GM18507 (cell line): ENCODE measurements at regions not wholly inside any gene's neighbourhood (a gene's known extent, or its start where the extent isn't known, plus 50 kb on each side); places are given as distances from the start of the nearest gene placed in this dataset.
A peak's percentile ranks its signal among the peaks of the same experiment; 100 is the strongest.
"Not testable (repeated sequence)": the region's sequence is repeated elsewhere in the genome, so short reads cannot be mapped to it uniquely, and the experiment has no call there.

ENCODE experiments used
- DNase-seq: peaks from one replicate; pipeline ENCODE4 v3.0.0; 2011; ENCODE audit warnings: low read depth; ENCODE audit not compliant: insufficient read length; ENCODE audit errors: extremely low spot score
- FAIRE-seq: peaks from 2 replicates; lab custom pipeline; 2011; peaks lifted over from hg19 to GRCh38; lab: Jason Lieb, UNC

DNA sequence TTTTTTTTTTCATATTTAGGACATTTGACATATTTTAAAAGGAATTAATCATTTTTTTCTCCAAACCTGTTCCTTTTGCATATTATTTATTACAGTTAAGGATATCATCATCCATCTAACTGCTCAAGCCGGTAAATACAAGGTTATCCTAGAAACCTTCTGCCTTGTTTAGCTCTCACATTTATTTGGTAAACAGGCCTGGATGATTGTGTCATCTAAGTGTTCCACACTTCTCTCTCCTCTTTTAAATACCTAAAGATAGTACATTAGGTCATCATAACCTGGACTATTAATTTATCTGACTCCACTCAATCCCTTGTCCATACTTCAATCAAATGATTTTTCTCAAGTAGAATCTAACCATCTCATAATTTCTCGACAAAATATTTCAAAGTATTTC is 511.7 kb upstream of the KLHL1 start:
- no peak for DNase-seq

DNA sequence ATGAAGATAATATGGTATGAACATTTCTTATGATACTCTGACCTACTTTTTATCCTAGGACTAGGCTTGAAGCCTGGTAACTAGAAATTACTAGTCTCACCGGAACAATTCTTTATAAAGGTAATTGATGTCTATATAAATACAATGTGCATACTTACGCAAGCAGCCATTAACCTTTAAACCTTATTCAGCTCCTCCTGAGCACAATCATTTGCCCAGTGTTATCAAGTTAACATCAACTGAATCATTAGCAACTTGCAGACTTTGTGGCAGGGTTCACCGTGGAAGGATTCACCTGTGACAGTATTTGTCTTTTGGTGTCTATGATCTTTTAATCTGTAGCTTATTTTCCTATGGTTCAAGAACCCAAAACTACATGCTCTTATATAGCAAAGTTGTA is 508.6 kb upstream of the KLHL1 start:
- FAIRE-seq (no peak), DNase-seq (no peak)

More for the DNA sequence above, 511.7 kb upstream of the KLHL1 start:
- no peak for FAIRE-seq

DNA sequence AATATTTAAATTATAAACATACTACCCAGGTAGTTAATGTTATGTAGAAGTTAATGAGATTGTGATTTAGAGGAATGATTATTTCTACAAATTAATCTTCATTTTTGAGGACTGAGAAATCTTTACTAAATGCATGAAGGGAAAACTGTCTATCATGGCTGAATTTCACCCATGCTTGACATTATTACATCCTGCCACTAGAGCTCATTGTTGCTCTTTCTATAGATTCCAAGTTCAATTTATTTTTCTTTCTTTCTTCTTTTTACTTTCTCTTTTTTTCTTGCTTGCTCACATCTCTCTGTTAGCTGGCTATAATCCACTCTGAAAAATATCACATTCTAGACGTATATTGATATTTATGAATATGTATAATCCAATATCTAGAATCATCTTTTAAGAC is 505.0 kb upstream of the KLHL1 start:
- DNase-seq: no peak
- FAIRE-seq: no peak

DNA sequence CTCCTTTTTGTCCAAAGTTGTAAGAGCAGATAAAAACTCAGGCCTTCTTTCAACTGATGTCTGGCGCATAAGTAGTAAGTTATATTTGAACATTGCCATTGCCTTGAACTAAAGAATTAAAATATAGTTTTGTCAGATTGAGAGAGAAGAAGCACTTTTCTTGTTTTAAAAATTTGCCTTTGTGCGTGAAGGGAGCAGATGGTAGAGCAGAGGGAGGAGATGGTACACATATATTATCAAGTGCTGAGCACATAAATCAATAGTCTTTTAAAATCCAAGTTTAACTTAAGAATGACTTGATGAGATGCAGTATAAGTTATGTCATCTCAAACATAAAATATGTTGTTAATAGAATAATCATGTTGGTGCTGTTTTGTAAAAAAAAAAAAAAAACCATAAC is 504.6 kb upstream of the KLHL1 start:
- DNase-seq: no peak
- FAIRE-seq: no peak

GRCh38 chr13:70604448-70604847 is 496.2 kb upstream of the KLHL1 start:
- DNase-seq: no peak
- no peak for FAIRE-seq

- FAIRE-seq: no peak
- no peak for DNase-seq
These were observed 485.5 kb upstream of the KLHL1 start for GRCh38 chr13:70593716-70594115.

DNA sequence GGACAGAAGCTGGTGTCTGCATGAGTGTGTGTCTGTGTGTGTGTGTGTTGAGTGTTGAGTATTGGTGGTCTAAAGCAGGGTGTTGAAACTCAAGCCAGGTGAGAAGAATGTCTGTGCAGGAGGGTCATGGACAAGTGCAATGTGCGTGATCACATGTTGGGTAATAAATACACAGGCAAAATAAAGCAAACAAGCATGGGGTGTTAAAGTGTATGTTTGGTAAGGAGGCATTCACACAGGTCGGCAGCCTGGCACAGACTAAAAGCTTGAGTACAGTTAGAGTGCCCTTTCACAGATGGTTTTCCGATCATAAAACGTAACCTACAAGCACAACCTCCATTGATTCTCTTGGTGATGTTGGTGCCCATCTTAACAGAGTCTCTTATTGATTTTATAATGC is 476.9 kb upstream of the KLHL1 start:
- DNase-seq (no peak), FAIRE-seq (no peak)

GRCh38 chr13:70580825-70581224 is 472.6 kb upstream of the KLHL1 start:
- FAIRE-seq (no peak), DNase-seq (no peak)

DNA sequence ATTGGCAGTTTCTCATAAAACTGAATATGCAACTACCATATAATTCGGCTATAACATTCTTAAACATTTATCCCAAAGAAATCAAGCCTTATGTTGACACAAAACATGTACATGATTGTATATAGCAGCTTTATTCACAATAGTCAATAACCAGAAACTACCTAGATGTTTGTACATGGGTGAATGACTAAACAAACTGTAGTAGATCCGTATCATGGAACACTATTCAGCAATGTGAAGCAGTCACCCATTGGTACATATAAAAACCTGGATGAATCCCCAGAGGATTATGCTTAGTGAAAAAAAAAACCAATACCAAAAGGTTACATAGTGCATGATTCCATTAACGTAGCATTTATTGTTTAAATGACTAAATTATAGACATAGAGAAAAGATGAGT is 471.7 kb upstream of the KLHL1 start:
- FAIRE-seq: no peak
- DNase-seq: no peak

GRCh38 chr13:70571221-70571620 is 463.0 kb upstream of the KLHL1 start:
- no peak for DNase-seq
- no peak for FAIRE-seq

DNA sequence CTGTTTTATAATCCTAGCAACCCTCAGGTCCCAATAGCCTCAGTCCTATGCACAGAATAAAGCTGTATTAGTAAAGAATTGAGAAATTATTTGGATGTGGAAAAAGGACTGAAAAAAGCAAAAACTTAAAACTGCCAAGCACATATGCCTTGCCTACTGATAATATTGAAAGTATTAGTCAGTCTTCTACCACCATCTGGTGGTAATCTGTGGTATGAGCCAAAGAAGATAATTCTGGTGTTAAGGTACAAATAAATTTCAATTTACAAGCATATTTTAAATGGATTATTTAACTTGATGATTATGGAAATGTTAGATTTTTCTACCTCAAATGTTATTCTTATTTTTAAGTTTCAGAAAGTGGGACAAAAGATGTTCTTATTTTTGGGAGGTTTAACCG is 460.3 kb upstream of the KLHL1 start:
- peak; percentile 33 for FAIRE-seq

DNA sequence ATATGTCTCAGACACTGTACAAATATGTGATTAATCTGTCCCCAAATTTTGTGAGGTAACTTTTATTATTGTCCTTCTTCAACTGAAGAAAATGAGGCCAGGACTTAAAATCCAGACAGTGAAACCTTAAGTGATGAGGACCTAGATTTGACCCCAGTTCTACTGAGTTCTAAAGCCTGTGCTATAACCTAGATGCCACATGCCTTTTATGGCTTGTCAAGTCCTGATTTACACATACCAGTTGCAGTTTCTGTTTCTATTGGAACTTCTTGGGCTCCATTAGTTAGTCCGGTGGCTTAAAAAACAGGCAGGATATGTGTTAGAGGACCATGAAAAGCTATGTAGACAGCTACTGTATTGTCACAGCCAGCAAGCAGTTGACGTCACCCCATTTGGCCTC is 436.5 kb upstream of the KLHL1 start:
- FAIRE-seq: no peak

More for the DNA sequence above, 460.3 kb upstream of the KLHL1 start:
- DNase-seq: peak; percentile 1

DNA sequence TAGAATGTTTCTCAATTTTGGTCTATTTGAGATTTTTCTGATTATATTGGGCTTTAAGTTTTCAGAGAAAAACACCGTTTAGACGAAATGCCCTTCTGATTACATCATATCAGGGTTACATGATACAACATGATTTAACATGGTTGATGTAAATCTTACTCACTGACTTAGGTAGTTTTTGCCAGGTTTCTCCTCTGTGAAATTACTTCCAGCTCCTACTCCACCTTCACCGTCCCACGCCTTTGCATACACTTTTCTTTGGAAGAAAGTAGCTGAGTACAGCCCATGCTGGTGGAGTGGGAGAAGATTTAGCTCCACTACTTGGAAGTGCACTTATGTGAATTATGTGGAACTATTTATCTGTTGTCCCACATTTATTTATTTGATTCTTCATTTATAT is 433.2 kb upstream of the KLHL1 start:
- DNase-seq (no peak), FAIRE-seq (no peak)

More for the DNA sequence above, 436.5 kb upstream of the KLHL1 start:
- no peak for DNase-seq

DNA sequence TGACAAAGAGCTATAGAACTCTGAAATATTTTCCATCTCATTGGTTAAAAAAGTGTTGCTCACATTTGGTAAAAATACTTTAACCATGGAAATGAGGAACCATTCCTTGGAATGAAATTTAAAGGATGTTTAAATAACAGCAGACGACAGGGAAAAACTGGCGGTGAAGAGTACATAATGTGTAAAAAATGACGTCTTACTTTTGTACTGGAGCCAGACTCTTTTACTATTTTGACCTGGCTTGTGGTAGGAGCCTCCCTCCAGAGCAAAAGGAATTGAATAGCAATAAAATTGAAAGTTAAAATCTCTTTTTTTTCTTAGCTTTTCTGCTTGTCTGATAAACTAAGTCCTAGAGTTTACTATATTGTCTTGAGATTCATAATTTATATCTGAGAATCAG is 426.2 kb upstream of the KLHL1 start:
- FAIRE-seq (no peak), DNase-seq (no peak)

DNA sequence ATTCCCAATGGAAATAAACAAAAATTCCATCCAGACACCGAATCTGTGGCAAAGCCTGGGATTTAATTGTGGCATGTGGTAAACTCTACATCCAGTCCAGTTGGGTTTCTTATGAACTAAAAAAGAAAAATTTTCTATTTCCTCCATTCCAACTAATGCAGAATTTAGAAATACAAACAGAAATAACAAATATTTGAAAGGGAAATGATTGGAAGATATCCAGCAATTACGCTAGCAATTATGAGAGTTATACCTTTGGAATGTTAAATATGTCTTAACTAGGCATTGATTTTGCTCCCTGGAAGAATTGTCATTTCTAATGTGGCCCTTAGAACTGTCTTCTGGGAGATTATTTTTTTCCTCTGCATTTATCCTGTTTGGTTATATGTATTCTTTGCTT is 421.4 kb upstream of the KLHL1 start:
- no peak for DNase-seq
- no peak for FAIRE-seq

GRCh38 chr13:70527599-70527998 is 419.3 kb upstream of the KLHL1 start:
- no peak for FAIRE-seq
- DNase-seq: no peak

DNA sequence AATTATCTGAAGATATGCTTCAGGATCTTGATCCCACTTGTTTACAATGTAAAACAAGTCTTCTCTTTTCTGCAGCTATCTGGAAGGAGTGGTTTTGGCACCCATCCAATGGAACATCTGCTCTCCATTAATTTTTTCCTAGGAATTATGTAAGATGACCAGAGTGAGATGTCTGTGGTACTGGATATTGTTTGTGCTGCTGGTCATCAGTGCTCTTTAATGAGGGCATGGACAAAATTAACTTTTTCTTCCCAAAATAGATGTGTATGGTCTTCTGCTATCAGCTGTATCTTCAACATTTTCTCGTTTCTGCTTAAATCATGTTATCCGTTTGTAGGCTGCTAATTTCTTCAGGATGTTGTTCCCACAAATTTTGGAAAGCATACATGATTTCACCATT is 415.4 kb upstream of the KLHL1 start:
- DNase-seq (no peak), FAIRE-seq (no peak)

DNA sequence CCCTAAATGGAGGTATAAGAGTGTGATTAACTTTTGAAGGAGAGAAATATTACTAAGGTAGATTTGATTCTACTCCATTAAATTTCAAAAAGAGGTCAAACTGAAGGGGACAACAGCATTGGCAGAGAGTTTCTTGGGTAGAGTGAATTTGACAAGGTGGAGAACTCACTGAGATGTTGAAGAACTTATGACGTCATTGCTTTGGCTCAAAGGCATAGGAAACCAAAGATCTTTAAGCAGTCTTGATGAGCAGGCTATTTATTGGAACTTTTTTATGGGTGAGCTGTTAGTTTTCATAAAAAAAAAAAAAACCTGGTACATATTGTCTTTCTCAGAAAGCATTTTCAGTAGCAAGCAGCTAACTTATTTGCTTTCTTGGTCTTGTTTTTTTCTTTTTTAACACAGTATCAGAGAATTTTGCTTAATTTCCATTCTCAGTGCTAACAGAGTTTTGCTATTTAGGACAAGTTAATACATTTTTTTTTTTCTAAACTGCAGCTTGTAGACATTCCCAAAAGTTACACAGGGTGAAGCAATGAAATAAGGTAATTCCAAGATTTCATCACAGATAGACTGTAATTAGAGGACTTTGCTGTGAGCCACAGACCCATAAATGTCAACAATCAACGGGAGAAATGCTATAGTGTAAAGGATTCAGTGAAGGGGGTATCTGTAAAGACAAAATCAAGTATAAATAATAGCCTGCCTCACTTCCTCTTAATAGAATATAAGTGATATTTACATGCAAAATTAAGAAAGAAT is 412.2 kb upstream of the KLHL1 start:
- FAIRE-seq (no peak), DNase-seq (no peak)

DNA sequence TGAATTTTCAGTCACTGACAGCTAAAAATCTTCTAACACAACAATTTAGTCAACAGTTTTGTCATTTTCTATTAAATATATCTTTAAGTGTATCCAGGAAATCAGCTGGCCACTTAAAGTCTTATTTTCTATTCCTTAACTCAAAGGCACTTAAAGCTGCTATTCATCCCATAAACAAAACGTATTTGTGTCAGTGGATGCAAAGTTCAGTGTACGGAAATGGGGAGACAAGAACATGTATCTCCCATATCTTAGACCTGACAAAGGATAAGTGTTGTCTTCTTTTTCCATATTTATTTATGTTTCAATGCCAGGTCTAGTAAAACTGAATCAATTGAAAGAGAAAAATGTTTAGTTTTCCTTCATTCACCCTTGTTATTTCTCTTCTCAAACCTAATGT is 409.8 kb upstream of the KLHL1 start:
- FAIRE-seq (no peak), DNase-seq (no peak)

DNA sequence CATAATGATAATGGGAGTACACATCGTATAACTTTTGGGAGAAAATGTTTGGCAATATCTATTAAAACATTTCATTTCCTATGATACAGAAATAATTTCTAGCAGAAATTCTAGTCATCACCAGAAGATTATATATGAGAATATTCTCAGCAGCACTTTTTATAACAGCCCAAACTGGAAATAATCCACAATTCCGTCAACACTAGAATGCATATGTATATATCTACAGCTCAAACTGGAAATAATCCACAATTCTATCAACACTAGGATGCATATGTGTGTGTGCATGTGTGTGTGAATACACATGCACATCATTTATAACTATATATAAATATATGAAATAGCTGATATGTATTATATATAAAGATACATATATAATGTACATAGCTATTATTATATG is 408.0 kb upstream of the KLHL1 start:
- DNase-seq (no peak), FAIRE-seq (no peak)

DNA sequence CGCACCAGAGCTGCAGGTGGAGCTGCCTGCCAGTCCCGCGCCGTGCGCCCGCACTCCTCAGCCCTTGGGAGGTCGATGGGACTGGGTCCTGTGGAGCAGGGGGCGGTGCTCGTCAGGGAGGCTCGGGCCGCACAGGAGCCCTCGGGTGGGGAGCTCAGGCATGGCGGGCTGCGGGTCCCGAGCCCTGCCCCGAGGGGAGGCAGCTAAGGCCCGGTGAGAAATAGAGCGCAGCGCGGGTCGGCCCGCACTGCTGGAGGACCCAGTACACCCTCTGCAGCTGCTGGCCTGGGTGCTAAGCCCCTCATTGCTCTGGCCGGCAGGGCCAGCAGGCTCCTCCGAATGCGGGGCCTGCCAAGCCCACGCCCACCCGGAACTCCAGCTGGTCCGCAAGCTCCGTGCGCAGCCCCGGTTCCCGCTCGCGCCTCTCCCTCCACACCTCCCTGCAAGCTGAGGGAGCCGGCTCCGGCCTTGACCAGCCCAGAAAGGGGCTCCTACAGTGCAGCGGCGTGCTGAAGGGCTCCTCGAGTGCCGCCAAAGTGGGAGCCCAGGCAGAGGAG is 403.7 kb upstream of the KLHL1 start:
- FAIRE-seq, DNase-seq: not testable (repeated sequence)
